CD14-positive monocyte (primary cell): ENCODE measurements at regions not wholly inside any gene's neighbourhood (a gene's known extent, or its start where the extent isn't known, plus 50 kb on each side); places are given as distances from the start of the nearest gene placed in this dataset.

Source experiments
- DNase-seq, 3 donors: peaks; one replicate each; pipeline ENCODE4 v3.0.0-alpha.2; 2011 to 2022
- H2AFZ ChIP-seq: 2 replicates; pipeline ENCODE4 v1.6.0; 2012; ENCODE audit warnings: mild to moderate bottlenecking, low read depth, low read length, inconsistent platforms; ENCODE audit not compliant: insufficient read depth, poor library complexity, severe bottlenecking
- H3K27ac ChIP-seq, 2 donors: 1 replicate in 1 of 2; 2 replicates in 1 of 2; pipeline ENCODE4 v1.5.1; 2012 to 2013; ENCODE audit warnings: low read length in 2 of 2, control low read depth in 1 of 2, inconsistent platforms in 1 of 2, low read depth in 1 of 2, mild to moderate bottlenecking in 1 of 2
- H3K27me3 ChIP-seq, 2 donors: one replicate each; pipeline versions ENCODE4 v1.6.0 to v1.6.1; 2011 to 2013; ENCODE audit warnings: low read length in 2 of 2; ENCODE audit not compliant: control insufficient read depth in 2 of 2, insufficient read depth in 2 of 2
- H3K36me3 ChIP-seq, 2 donors: replicated peaks in 1 of 2; 1 replicate in 1 of 2; 2 replicates in 1 of 2; pipeline versions ENCODE4 v1.5.1 to v1.6.1; 2012 to 2013; ENCODE audit warnings: low read length in 2 of 2, control low read depth in 1 of 2, inconsistent platforms in 1 of 2, mild to moderate bottlenecking in 1 of 2; ENCODE audit not compliant: insufficient read depth in 2 of 2, control insufficient read depth in 1 of 2
- H3K4me1 ChIP-seq, 2 donors: 1 replicate in 1 of 2; 2 replicates in 1 of 2; pipeline versions ENCODE4 v1.5.1 to v1.6.1; 2012 to 2013; ENCODE audit warnings: low read length in 2 of 2, control low read depth in 1 of 2, inconsistent platforms in 1 of 2, mild to moderate bottlenecking in 1 of 2, moderate library complexity in 1 of 2; ENCODE audit not compliant: insufficient read depth in 2 of 2, control insufficient read depth in 1 of 2
- H3K4me2 ChIP-seq: replicated peaks from 2 replicates; pipeline ENCODE3; 2012; ENCODE audit warnings: low read length, moderate library complexity, mild to moderate bottlenecking; ENCODE audit not compliant: poor library complexity, severe bottlenecking; ENCODE audit errors: extremely low read depth
- H3K4me3 ChIP-seq, 3 experiments: fragments of 200-600 bp in 1 of 3; sonication (generic) in 1 of 3; replicated peaks in 1 of 3; 1 replicate in 2 of 3; 2 replicates in 1 of 3; pipeline ENCODE4 v1.5.1; 2011 to 2013; ENCODE audit warnings: low read length in 3 of 3, mild to moderate bottlenecking in 3 of 3, control low read depth in 2 of 3, low read depth in 2 of 3, inconsistent platforms in 1 of 3, moderate library complexity in 1 of 3
- H3K79me2 ChIP-seq: 2 replicates; pipeline ENCODE4 v1.6.0; 2012; ENCODE audit warnings: mild to moderate bottlenecking, control low read depth, inconsistent platforms, low read length, moderate library complexity; ENCODE audit not compliant: insufficient read depth
- H3K9ac ChIP-seq: 2 replicates; pipeline ENCODE4 v1.6.0; 2017; ENCODE audit warnings: low read length, mild to moderate bottlenecking; ENCODE audit not compliant: insufficient read depth, poor library complexity, severe bottlenecking
- H3K9me3 ChIP-seq, 2 donors: replicated peaks in 1 of 2; 1 replicate in 1 of 2; 2 replicates in 1 of 2; pipeline versions ENCODE4 v1.5.1 to v1.6.1; 2012 to 2013; ENCODE audit warnings: low read length in 2 of 2, control low read depth in 1 of 2; ENCODE audit not compliant: control insufficient read depth in 1 of 2, insufficient read depth in 1 of 2
- H4K20me1 ChIP-seq: 2 replicates; pipeline ENCODE4 v1.6.0; 2012; ENCODE audit warnings: mild to moderate bottlenecking, low read length, control low read depth, moderate library complexity; ENCODE audit not compliant: insufficient read depth
- H3K27ac Mint-ChIP-seq, 7 donors: one replicate each; pipeline ENCODE4 v1.8.0; 2020; ENCODE audit warnings: mild to moderate bottlenecking in 7 of 7, mixed read lengths in 7 of 7, moderate library complexity in 6 of 7, inconsistent platforms in 2 of 7
- H3K27me3 Mint-ChIP-seq, 3 donors: one replicate each; pipeline ENCODE4 v1.8.0; 2021 to 2022; ENCODE audit warnings: low read depth in 3 of 3, mild to moderate bottlenecking in 3 of 3, mixed read lengths in 3 of 3, moderate library complexity in 3 of 3, inconsistent platforms in 1 of 3
- H3K36me3 Mint-ChIP-seq, 2 donors: one replicate each; pipeline ENCODE4 v1.8.0; 2020; ENCODE audit warnings: mixed read lengths in 2 of 2, inconsistent platforms in 1 of 2, mild to moderate bottlenecking in 1 of 2
- H3K4me1 Mint-ChIP-seq: one replicate; pipeline ENCODE4 v1.8.0; 2020; ENCODE audit warnings: mild to moderate bottlenecking, mixed read lengths
- H3K4me3 Mint-ChIP-seq, 2 donors: one replicate each; pipeline ENCODE4 v1.8.0; 2020; ENCODE audit warnings: mild to moderate bottlenecking in 2 of 2, mixed read lengths in 2 of 2, moderate library complexity in 1 of 2
- H3K9me3 Mint-ChIP-seq, 7 donors: one replicate each; pipeline ENCODE4 v1.8.0; 2020 to 2022; ENCODE audit warnings: mixed read lengths in 7 of 7, mild to moderate bottlenecking in 6 of 7, moderate library complexity in 6 of 7, inconsistent platforms in 2 of 7
- CTCF ChIP-seq: fragments of 200-600 bp; IDR thresholded peaks from one replicate; pipeline ENCODE4 v1.8.0; 2022; ENCODE audit warnings: antibody characterized with exemption, mild to moderate bottlenecking
- WGBS: methylation state at CpG from one replicate; pipeline ENCODE4 v1.1.5; 2013; ENCODE audit warnings: missing lambda C conversion rate; ENCODE audit not compliant: insufficient coverage; 5-methylcytosine and 5-hydroxymethylcytosine counted together
- intact Hi-C, 2 donors: fragments of 100-400 bp; cut with micrococcal nuclease; formaldehyde crosslinking; loops; one replicate each; pipeline versions ENCODE4 v1.15.0 to v1.15.1; 2023

- no peak for TF ChIP-seq CTCF
- H3K4me1 Mint-ChIP-seq = no peaks in the 10 kb centered on the region
- peaks cover 3 to 12% (median 5%) of the 10 kb centered on the region in 7 donors for H3K9me3 Mint-ChIP-seq
- no peak overlapping the region for H3K4me3 Mint-ChIP-seq
- no peaks in the 10 kb centered on the region for H3K27me3 ChIP-seq
- H3K4me1 ChIP-seq = no peaks in the 10 kb centered on the region
- H3K27me3 Mint-ChIP-seq = no peaks in the 10 kb centered on the region
- intact Hi-C loops = no loop called here
- no peak overlapping the region for H3K4me3 ChIP-seq
- H3K36me3 ChIP-seq = no peaks in the 10 kb centered on the region
- no peaks in the 10 kb centered on the region for H3K79me2 ChIP-seq
- H3K27ac ChIP-seq = no peak overlapping the region
- H3K27ac Mint-ChIP-seq = no peak overlapping the region
- 100% methylated on average over 2 of the region's 3 CpGs for WGBS
- H3K4me2 ChIP-seq = no peak overlapping the region
- no peaks in the 10 kb centered on the region for H3K36me3 Mint-ChIP-seq
- H4K20me1 ChIP-seq = no peaks in the 10 kb centered on the region
- H3K9ac ChIP-seq = no peak overlapping the region
- DNase-seq = no peak
- H3K9me3 ChIP-seq = peaks cover 0 to 6% of the 10 kb centered on the region in 2 donors
- no peak overlapping the region for H2AFZ ChIP-seq
Measured at GRCh38 chr7:15829691-15830090, 143.2 kb upstream of the MEOX2 start.

- Histone ChIP-seq H3K9ac (no peak overlapping the region), H3K36me3 (no peaks in the 10 kb centered on the region), H3K9me3 (peaks cover 0 to 6% of the 10 kb centered on the region in 2 donors), H4K20me1 (no peaks in the 10 kb centered on the region), H3K27ac (no peak overlapping the region), H3K4me2 (no peak overlapping the region), H2AFZ (no peak overlapping the region), H3K4me3 (no peak overlapping the region), H3K4me1 (no peaks in the 10 kb centered on the region), H3K27me3 (no peaks in the 10 kb centered on the region), H3K79me2 (no peaks in the 10 kb centered on the region)
- H3K9me3 Mint-ChIP-seq = peaks cover 3 to 12% (median 5%) of the 10 kb centered on the region in 7 donors
- WGBS = no CpG with 5 or more reads among the region's 3 CpGs
- no peaks in the 10 kb centered on the region for H3K4me1 Mint-ChIP-seq
- H3K4me3 Mint-ChIP-seq = no peak overlapping the region
- intact Hi-C loops = no loop called here
- no peaks in the 10 kb centered on the region for H3K27me3 Mint-ChIP-seq
- H3K36me3 Mint-ChIP-seq = no peaks in the 10 kb centered on the region
- no peak overlapping the region for H3K27ac Mint-ChIP-seq
- DNase-seq = no peak
- no peak for TF ChIP-seq CTCF
Measured at GRCh38 chr7:15828881-15829280, 142.4 kb upstream of the MEOX2 start.
